ENCODE measurements at regions not wholly inside any gene's neighbourhood (a gene's known extent, or its start where the extent isn't known, plus 50 kb on each side); places are given as distances from the start of the nearest gene placed in this dataset.

DNA sequence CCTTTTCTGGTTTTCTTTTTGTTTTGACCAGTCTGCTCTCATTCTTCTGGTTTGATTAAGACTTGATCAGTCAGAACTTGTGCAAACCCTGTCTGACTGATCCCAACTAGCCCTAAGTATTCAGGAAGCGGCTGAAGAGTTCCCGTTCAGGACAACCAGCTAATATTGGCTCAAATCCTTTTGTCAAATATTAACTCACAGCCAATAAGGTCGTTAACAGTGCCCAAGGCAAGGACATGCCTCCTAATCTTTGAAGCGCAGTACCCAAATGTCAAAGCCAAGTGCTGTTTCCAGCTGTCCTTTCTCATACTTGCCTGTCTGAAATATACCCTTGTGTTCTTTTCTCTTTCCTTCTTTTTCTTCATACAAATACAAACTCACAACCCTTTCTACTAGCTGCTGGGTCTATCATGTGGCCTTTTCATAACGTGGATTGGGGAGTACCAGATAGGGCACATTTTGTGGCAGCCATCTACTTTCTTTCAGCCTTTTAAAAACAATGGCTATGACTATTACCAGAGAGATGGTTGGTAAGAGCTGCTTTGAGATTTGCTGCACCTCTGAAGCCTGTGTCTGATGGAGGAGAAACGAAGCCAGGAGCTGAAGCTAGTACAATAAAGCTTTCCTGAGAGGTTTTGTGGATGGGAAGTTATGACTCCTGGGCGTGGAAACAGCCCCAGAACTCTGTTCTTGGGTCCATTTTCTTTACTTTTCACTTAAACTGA, 266.4 kb upstream of the ZNF608 start:
- TF ChIP-seq YY1 (IDR thresholded peaks at IDR 0.05; ENCODE audit: low read depth): no peak
- no peak for TF ChIP-seq REST (IDR thresholded peaks at IDR 0.05; ENCODE audit: low read depth)

DNA sequence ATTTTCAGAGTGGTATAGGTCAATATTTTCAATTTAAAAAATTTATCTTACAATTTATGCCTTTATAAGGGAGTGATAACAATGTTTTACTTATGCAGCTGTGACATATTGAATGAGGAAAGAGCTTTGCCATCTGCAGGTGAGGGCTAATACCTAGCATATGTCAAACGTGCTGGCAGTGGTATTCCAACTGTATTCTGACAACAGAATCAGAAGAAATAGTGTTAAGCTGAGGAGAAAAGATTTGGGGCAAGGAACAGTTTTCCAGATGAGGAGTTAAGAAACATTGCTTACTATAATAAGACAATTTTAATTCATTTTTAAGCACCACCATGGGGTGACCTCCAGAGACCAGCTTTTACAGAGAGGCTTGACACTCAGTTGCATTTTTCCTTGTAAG, 267.8 kb upstream of the ZNF608 start:
- TF ChIP-seq ZBTB7A (IDR thresholded peaks at IDR 0.05; ENCODE audit: low read depth) (no peak), YY1 (IDR thresholded peaks at IDR 0.05; ENCODE audit: low read depth) (no peak), EP300 (IDR thresholded peaks at IDR 0.05; ENCODE audit: borderline replicate concordance) (no peak), CEBPB (IDR thresholded peaks at IDR 0.05) (no peak), TAF1 (IDR thresholded peaks at IDR 0.05; ENCODE audit: low read depth) (no peak), NFIC (IDR thresholded peaks at IDR 0.05) (no peak), FOXM1 (IDR thresholded peaks at IDR 0.05; ENCODE audit: borderline replicate concordance, low read depth) (no peak), CREB1 (IDR thresholded peaks at IDR 0.05; ENCODE audit: low read depth) (no peak), TEAD4 (IDR thresholded peaks at IDR 0.05) (no peak), USF1 (IDR thresholded peaks at IDR 0.05) (no peak)
- TF ChIP-seq, protein P1, sequence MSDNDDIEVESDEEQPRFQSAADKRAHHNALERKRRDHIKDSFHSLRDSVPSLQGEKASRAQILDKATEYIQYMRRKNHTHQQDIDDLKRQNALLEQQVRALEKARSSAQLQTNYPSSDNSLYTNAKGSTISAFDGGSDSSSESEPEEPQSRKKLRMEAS (IDR thresholded peaks at IDR 0.05): no peak

DNA sequence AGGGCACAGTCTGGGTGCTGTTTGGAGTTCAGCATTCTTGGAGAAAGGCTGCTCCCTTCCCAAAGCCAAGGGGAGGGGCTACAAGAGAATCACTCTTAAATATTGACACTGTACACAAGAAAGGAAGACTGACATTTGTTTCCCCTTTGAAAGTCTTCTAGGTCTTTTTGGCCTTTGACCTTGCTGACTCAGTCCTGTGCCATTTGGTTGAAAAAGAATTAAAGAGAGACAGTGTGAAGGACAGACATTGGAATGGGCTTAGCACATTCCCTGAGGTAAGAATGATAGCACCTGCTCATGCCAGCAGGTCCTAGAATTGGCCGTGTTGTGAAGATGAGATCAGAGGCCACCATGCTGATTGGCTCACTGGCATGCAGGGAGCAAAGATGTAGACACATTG, 271.4 kb upstream of the ZNF608 start:
- TF ChIP-seq RAD21 (IDR thresholded peaks at IDR 0.05; ENCODE audit: low read depth): no peak
- no peak for TF ChIP-seq USF1 (IDR thresholded peaks at IDR 0.05)
- no peak for TF ChIP-seq NFIC (IDR thresholded peaks at IDR 0.05)
- no peak for TF ChIP-seq TEAD4 (IDR thresholded peaks at IDR 0.05)
- TF ChIP-seq TAF1 (IDR thresholded peaks at IDR 0.05; ENCODE audit: low read depth): no peak
- no peak for TF ChIP-seq EP300 (IDR thresholded peaks at IDR 0.05; ENCODE audit: borderline replicate concordance)
- no peak for TF ChIP-seq TCF12 (IDR thresholded peaks at IDR 0.05; ENCODE audit: low read depth)
- no peak for TF ChIP-seq CREB1 (IDR thresholded peaks at IDR 0.05; ENCODE audit: low read depth)
- TF ChIP-seq FOXM1 (IDR thresholded peaks at IDR 0.05; ENCODE audit: borderline replicate concordance, low read depth): no peak
- TF ChIP-seq REST (IDR thresholded peaks at IDR 0.05; ENCODE audit: low read depth): no peak
- TF ChIP-seq EGR1 (IDR thresholded peaks at IDR 0.05): no peak
- TF ChIP-seq ZBTB7A (IDR thresholded peaks at IDR 0.05; ENCODE audit: low read depth): no peak
- TF ChIP-seq CEBPB (IDR thresholded peaks at IDR 0.05): no peak

- TF ChIP-seq RAD21 (IDR thresholded peaks at IDR 0.05; ENCODE audit: low read depth) (no peak), REST (IDR thresholded peaks at IDR 0.05; ENCODE audit: low read depth) (no peak), ZBTB7A (IDR thresholded peaks at IDR 0.05; ENCODE audit: low read depth) (no peak), TCF12 (IDR thresholded peaks at IDR 0.05; ENCODE audit: low read depth) (no peak), NFIC (IDR thresholded peaks at IDR 0.05) (no peak)
Measured at GRCh38 chr5:125023673-125024072, 277.2 kb upstream of the ZNF608 start.
